Epithelial cell of esophagus (primary cell): ENCODE measurements at regions not wholly inside any gene's neighbourhood (a gene's known extent, or its start where the extent isn't known, plus 50 kb on each side); places are given as distances from the start of the nearest gene placed in this dataset.

Source experiments
- DNase-seq: peaks from one replicate; pipeline ENCODE4 v3.0.0; 2010; ENCODE audit warnings: low read depth
- H3K4me3 ChIP-seq: 2 replicates; pipeline ENCODE4 v1.5.1; 2011; ENCODE audit warnings: mild to moderate bottlenecking, low read length, control low read depth
- CTCF ChIP-seq: IDR thresholded peaks from 2 replicates; pipeline ENCODE4 v1.5.1; 2011; ENCODE audit warnings: low read depth, mild to moderate bottlenecking, low read length, control low read depth, inconsistent platforms; ENCODE audit not compliant: insufficient read depth; ENCODE audit errors: missing control alignments

- TF ChIP-seq CTCF = no peak
- DNase-seq = no peak
- no peak overlapping the region for H3K4me3 ChIP-seq
These were observed 250.5 kb downstream of the GLI2 start for GRCh38 chr2:120985997-120986651.

- no peak for TF ChIP-seq CTCF
- DNase-seq = no peak
- no peak overlapping the region for H3K4me3 ChIP-seq
These were observed 251.4 kb downstream of the GLI2 start for GRCh38 chr2:120986898-120987650.

- no peak overlapping the region for H3K4me3 ChIP-seq
- TF ChIP-seq CTCF = no peak
- DNase-seq = no peak
These were observed 252.5 kb downstream of the GLI2 start for GRCh38 chr2:120988051-120988699.

GRCh38 chr2:120988700-120989511 lies 253.2 kb downstream of the GLI2 start:
- no peak for TF ChIP-seq CTCF
- no peak overlapping the region for H3K4me3 ChIP-seq
- no peak for DNase-seq

- no peak for DNase-seq
- no peak overlapping the region for H3K4me3 ChIP-seq
- no peak for TF ChIP-seq CTCF
These were observed 254.1 kb downstream of the GLI2 start for GRCh38 chr2:120989512-120990441.

GRCh38 chr2:120990451-120990871 lies 254.8 kb downstream of the GLI2 start:
- TF ChIP-seq CTCF = no peak
- H3K4me3 ChIP-seq = no peak overlapping the region
- DNase-seq = no peak
